Neural cell (in vitro differentiated cells): ENCODE measurements at regions not wholly inside any gene's neighbourhood (a gene's known extent, or its start where the extent isn't known, plus 50 kb on each side); places are given as distances from the start of the nearest gene placed in this dataset.
A peak's percentile ranks its signal among the peaks of the same experiment; 100 is the strongest.

Experiments
- H2AFZ ChIP-seq: fragments of 200-600, 300-800 bp; sonication (generic), shearing (Covaris generic); 2 replicates; pipeline ENCODE4 v1.6.0; 2014; ENCODE audit warnings: low read depth, mild to moderate bottlenecking, antibody characterized with exemption, low read length, moderate library complexity
- H3F3A ChIP-seq: fragments of 200-600 bp; shearing (Covaris generic); 2 replicates; pipeline ENCODE4 v1.6.1; 2016; ENCODE audit warnings: mild to moderate bottlenecking, moderate library complexity, mixed read lengths, antibody characterized with exemption, low read length; ENCODE audit not compliant: insufficient read depth, poor library complexity, severe bottlenecking
- H3K27ac ChIP-seq: fragments of 200-600, 300-800 bp; sonication (generic), shearing (Covaris generic); 2 replicates; pipeline ENCODE4 v1.5.1; 2014; ENCODE audit warnings: mild to moderate bottlenecking, low read length, moderate library complexity
- H3K27me3 ChIP-seq: fragments of 300-800, 200-600 bp; sonication (generic), shearing (Covaris generic); 2 replicates; pipeline ENCODE4 v1.6.0; 2014; ENCODE audit warnings: mild to moderate bottlenecking, low read depth, low read length, moderate library complexity; ENCODE audit not compliant: insufficient read depth
- H3K36me3 ChIP-seq: fragments of 300-800, 200-600 bp; sonication (generic), shearing (Covaris generic); 2 replicates; pipeline ENCODE4 v1.5.1; 2014; ENCODE audit warnings: mild to moderate bottlenecking, antibody characterized with exemption, low read length, moderate library complexity; ENCODE audit not compliant: insufficient read depth
- H3K4me2 ChIP-seq: fragments of 300-800, 200-600 bp; sonication (generic), shearing (Covaris generic); 2 replicates; pipeline ENCODE4 v1.6.0; 2014; ENCODE audit warnings: mild to moderate bottlenecking, low read length
- H3K4me3 ChIP-seq: fragments of 300-800, 200-600 bp; sonication (generic), shearing (Covaris generic); 2 replicates; pipeline ENCODE4 v1.5.1; 2014; ENCODE audit warnings: mild to moderate bottlenecking, low read length, moderate library complexity
- H3K79me2 ChIP-seq: fragments of 200-600 bp; shearing (Covaris generic); replicated peaks from 2 replicates; pipeline ENCODE4 v1.6.0; 2014; ENCODE audit warnings: mild to moderate bottlenecking, low read length, moderate library complexity; ENCODE audit not compliant: insufficient read depth
- H3K9ac ChIP-seq: fragments of 300-800, 200-600 bp; sonication (generic), shearing (Covaris generic); 2 replicates; pipeline ENCODE4 v1.6.1; 2016; ENCODE audit warnings: mild to moderate bottlenecking, low read length, mixed read lengths
- H3K9me2 ChIP-seq: fragments of 200-600 bp; shearing (Covaris generic); 2 replicates; pipeline ENCODE4 v1.6.1; 2016; ENCODE audit warnings: mild to moderate bottlenecking, low read length, mixed read lengths; ENCODE audit not compliant: insufficient read depth
- H3K9me3 ChIP-seq: fragments of 200-600, 300-800 bp; sonication (generic), shearing (Covaris generic); 2 replicates; pipeline ENCODE4 v1.6.1; 2016; ENCODE audit warnings: mild to moderate bottlenecking, mixed run types, low read length, moderate library complexity, mixed read lengths
- H4K20me1 ChIP-seq: fragments of 200-600 bp; shearing (Covaris generic); 2 replicates; pipeline ENCODE4 v1.6.1; 2016; ENCODE audit warnings: mild to moderate bottlenecking, mixed run types; ENCODE audit not compliant: insufficient read depth
- EP300 ChIP-seq: fragments of 450-650 bp; conservative IDR thresholded peaks from 2 replicates; pipeline ENCODE4 v1.6.1; 2014; ENCODE audit warnings: antibody characterized with exemption, mild to moderate bottlenecking, moderate library complexity; ENCODE audit not compliant: poor library complexity, severe bottlenecking
- EZH2 ChIP-seq: fragments of 200-600, 300-800 bp; shearing (Covaris generic), sonication (generic); IDR thresholded peaks from 2 replicates; pipeline ENCODE4 v1.6.1; 2014; ENCODE audit warnings: antibody characterized with exemption, low read length, borderline replicate concordance, mild to moderate bottlenecking; ENCODE audit not compliant: insufficient read depth, poor library complexity, severe bottlenecking
- MXI1 ChIP-seq: fragments of 450-650 bp; conservative IDR thresholded peaks from 2 replicates; pipeline ENCODE4 v1.6.1; 2014; ENCODE audit warnings: antibody characterized with exemption, mild to moderate bottlenecking; ENCODE audit not compliant: poor library complexity, severe bottlenecking
- POLR2AphosphoS5 ChIP-seq: IDR thresholded peaks from 2 replicates; pipeline ENCODE4 v1.6.1; 2012
- REST ChIP-seq: IDR thresholded peaks from 2 replicates; pipeline ENCODE4 v1.6.1; 2012; ENCODE audit warnings: borderline replicate concordance
- SMC3 ChIP-seq: fragments of 450-650 bp; conservative IDR thresholded peaks from 2 replicates; pipeline ENCODE4 v1.6.1; 2014; ENCODE audit warnings: antibody characterized with exemption, mild to moderate bottlenecking, moderate library complexity; ENCODE audit not compliant: poor library complexity
- TAF1 ChIP-seq: IDR thresholded peaks from 2 replicates; pipeline ENCODE4 v1.6.1; 2012; ENCODE audit warnings: low read depth
- TF ChIP-seq, protein P1 (sequence below): fragments of 450-650 bp; IDR thresholded peaks from 2 replicates; pipeline ENCODE4 v1.5.1; 2014; ENCODE audit warnings: antibody characterized with exemption, mild to moderate bottlenecking, moderate library complexity; ENCODE audit not compliant: poor library complexity, severe bottlenecking

DNA sequence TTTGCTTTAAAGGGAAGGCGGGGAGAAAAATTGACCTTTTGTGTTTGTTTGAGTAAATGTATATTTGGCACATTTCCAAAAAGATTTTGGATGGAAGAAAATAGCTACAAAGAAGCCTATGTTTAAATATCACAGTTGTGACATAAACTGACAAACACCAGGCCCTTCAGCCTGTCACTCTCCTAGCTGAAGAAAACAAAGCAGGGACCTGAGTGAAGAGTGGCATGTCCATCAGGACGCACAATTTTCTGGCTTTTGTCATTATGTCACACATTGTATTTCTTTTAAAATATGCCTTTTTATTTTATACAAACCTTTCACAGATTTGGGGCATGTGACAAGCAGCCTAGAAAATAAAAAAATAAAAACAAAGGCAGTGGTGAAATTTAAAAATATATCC lies 241.2 kb downstream of the OGFRL1 start:
- H3K27me3 ChIP-seq = no peaks in the 10 kb centered on the region
- no peak overlapping the region for H3K9ac ChIP-seq
- no peaks in the 10 kb centered on the region for H3K9me3 ChIP-seq
- H3K9me2 ChIP-seq = no peaks in the 10 kb centered on the region
- H3K4me3 ChIP-seq = no peak overlapping the region
- H3K4me2 ChIP-seq = no peak overlapping the region
- H3F3A ChIP-seq = no peaks in the 10 kb centered on the region
- no peaks in the 10 kb centered on the region for H3K36me3 ChIP-seq
- H2AFZ ChIP-seq = no peak overlapping the region
- no peaks in the 10 kb centered on the region for H4K20me1 ChIP-seq
- no peak for TF ChIP-seq SMC3
- TF ChIP-seq MXI1 = no peak
- peak; percentile 68 for TF ChIP-seq EP300
- no peak for TF ChIP-seq EZH2
- TF ChIP-seq, protein P1, sequence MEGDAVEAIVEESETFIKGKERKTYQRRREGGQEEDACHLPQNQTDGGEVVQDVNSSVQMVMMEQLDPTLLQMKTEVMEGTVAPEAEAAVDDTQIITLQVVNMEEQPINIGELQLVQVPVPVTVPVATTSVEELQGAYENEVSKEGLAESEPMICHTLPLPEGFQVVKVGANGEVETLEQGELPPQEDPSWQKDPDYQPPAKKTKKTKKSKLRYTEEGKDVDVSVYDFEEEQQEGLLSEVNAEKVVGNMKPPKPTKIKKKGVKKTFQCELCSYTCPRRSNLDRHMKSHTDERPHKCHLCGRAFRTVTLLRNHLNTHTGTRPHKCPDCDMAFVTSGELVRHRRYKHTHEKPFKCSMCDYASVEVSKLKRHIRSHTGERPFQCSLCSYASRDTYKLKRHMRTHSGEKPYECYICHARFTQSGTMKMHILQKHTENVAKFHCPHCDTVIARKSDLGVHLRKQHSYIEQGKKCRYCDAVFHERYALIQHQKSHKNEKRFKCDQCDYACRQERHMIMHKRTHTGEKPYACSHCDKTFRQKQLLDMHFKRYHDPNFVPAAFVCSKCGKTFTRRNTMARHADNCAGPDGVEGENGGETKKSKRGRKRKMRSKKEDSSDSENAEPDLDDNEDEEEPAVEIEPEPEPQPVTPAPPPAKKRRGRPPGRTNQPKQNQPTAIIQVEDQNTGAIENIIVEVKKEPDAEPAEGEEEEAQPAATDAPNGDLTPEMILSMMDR = no peak
- no peaks in the 10 kb centered on the region for H3K79me2 ChIP-seq
- H3K27ac ChIP-seq = no peak overlapping the region

GRCh38 chr6:71531006-71531405 lies 242.4 kb downstream of the OGFRL1 start:
- Histone ChIP-seq H2AFZ (no peak overlapping the region), H3K9me2 (no peaks in the 10 kb centered on the region), H3K79me2 (no peaks in the 10 kb centered on the region), H3K4me3 (no peak overlapping the region), H4K20me1 (no peaks in the 10 kb centered on the region), H3K27ac (no peak overlapping the region), H3K9me3 (no peaks in the 10 kb centered on the region), H3K27me3 (no peaks in the 10 kb centered on the region), H3F3A (no peaks in the 10 kb centered on the region), H3K4me2 (no peak overlapping the region), H3K36me3 (no peaks in the 10 kb centered on the region), H3K9ac (no peak overlapping the region)
- TF ChIP-seq SMC3 = no peak
- no peak for TF ChIP-seq EP300
- no peak for TF ChIP-seq EZH2
- TF ChIP-seq, protein P1 = no peak
- no peak for TF ChIP-seq TAF1
- no peak for TF ChIP-seq MXI1
- no peak for TF ChIP-seq POLR2AphosphoS5
- TF ChIP-seq REST = no peak
